Peyer's patch (tissue), 4 donors: ENCODE measurements at regions not wholly inside any gene's neighbourhood (a gene's known extent, or its start where the extent isn't known, plus 50 kb on each side); places are given as distances from the start of the nearest gene placed in this dataset.

ENCODE experiments used
- DNase-seq, 3 donors: peaks; one replicate each; pipeline ENCODE4 v3.0.0-alpha.2; 2017 to 2019
- H3K27ac ChIP-seq, 4 donors: fragments of 200-600 bp; sonication (generic); one replicate each; pipeline ENCODE4 v1.5.1; 2016 to 2019
- H3K27me3 ChIP-seq, 2 donors: fragments of 200-600 bp; sonication (generic); one replicate each; pipeline ENCODE4 v1.5.1; 2019
- H3K36me3 ChIP-seq, 3 donors: fragments of 200-600 bp; sonication (generic); one replicate each; pipeline ENCODE4 v1.5.1; 2016 to 2019
- H3K4me1 ChIP-seq, 4 donors: fragments of 200-600 bp; sonication (generic); one replicate each; pipeline ENCODE4 v1.5.1; 2016 to 2019
- H3K4me3 ChIP-seq, 4 donors: fragments of 200-600 bp; sonication (generic); 1 replicate in 3 of 4; 2 replicates in 1 of 4; pipeline ENCODE4 v1.5.1; 2016 to 2019; ENCODE audit warnings: mild to moderate bottlenecking in 1 of 4
- H3K9me3 ChIP-seq, 4 donors: fragments of 200-600 bp; sonication (generic); one replicate each; pipeline ENCODE4 v1.5.1; 2016 to 2019; ENCODE audit warnings: mild to moderate bottlenecking in 1 of 4
- POLR2A ChIP-seq, 2 donors: fragments of 450-650 bp; IDR thresholded peaks; one replicate each; pipeline ENCODE4 v1.5.1; 2017; ENCODE audit warnings: antibody characterized with exemption in 2 of 2, mild to moderate bottlenecking in 2 of 2, moderate library complexity in 2 of 2
- TF ChIP-seq, protein P1 (sequence below), 6 experiments: fragments of 450-650 bp in 4 of 6; fragments of 200-600 bp in 2 of 6; sonication (generic) in 1 of 6; IDR thresholded peaks; one replicate each; pipeline ENCODE4 v1.5.1; 2017 to 2019; ENCODE audit warnings: antibody characterized with exemption in 6 of 6, mild to moderate bottlenecking in 3 of 6, moderate library complexity in 1 of 6

GRCh38 chr2:88892207-88892606, 200.7 kb downstream of the RPIA start:
- no peaks in the 10 kb centered on the region for H3K36me3 ChIP-seq
- no peaks in the 10 kb centered on the region for H3K27me3 ChIP-seq
- H3K4me3 ChIP-seq = no peak overlapping the region
- TF ChIP-seq, protein P1, sequence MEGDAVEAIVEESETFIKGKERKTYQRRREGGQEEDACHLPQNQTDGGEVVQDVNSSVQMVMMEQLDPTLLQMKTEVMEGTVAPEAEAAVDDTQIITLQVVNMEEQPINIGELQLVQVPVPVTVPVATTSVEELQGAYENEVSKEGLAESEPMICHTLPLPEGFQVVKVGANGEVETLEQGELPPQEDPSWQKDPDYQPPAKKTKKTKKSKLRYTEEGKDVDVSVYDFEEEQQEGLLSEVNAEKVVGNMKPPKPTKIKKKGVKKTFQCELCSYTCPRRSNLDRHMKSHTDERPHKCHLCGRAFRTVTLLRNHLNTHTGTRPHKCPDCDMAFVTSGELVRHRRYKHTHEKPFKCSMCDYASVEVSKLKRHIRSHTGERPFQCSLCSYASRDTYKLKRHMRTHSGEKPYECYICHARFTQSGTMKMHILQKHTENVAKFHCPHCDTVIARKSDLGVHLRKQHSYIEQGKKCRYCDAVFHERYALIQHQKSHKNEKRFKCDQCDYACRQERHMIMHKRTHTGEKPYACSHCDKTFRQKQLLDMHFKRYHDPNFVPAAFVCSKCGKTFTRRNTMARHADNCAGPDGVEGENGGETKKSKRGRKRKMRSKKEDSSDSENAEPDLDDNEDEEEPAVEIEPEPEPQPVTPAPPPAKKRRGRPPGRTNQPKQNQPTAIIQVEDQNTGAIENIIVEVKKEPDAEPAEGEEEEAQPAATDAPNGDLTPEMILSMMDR (IDR thresholded peaks at IDR 0.05) = no peak
- TF ChIP-seq POLR2A (IDR thresholded peaks at IDR 0.05) = no peak
- no peaks in the 10 kb centered on the region for H3K9me3 ChIP-seq
- no peak for DNase-seq
- H3K4me1 ChIP-seq = no peaks in the 10 kb centered on the region
- H3K27ac ChIP-seq = no peak overlapping the region

GRCh38 chr2:88892788-88893187, 201.3 kb downstream of the RPIA start:
- Histone ChIP-seq H3K9me3 (no peaks in the 10 kb centered on the region), H3K27ac (no peak overlapping the region), H3K4me1 (no peaks in the 10 kb centered on the region), H3K4me3 (no peak overlapping the region), H3K36me3 (no peaks in the 10 kb centered on the region), H3K27me3 (no peaks in the 10 kb centered on the region)
- no peak for DNase-seq
- TF ChIP-seq, protein P1 (IDR thresholded peaks at IDR 0.05) = no peak
- TF ChIP-seq POLR2A (IDR thresholded peaks at IDR 0.05) = no peak

DNA sequence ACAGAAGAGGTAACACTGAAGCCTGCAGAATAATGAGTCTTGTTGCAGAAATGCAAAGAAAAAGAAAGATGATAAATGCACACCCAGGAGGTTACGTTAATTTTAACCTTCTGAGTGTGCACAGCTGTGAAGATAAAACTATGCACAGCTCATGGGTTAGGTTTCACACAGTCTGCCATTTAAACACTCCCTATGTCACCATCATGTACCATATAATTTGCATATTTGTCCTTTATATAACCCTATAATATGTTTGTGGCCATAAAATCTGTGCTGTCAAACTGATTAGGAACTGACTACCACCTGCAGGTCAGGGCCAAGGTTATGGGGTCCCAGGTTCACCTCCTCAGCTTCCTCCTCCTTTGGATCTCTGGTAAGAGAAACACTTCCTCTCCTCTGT, 205.5 kb downstream of the RPIA start:
- no peak for DNase-seq
- Histone ChIP-seq H3K27me3 (no peaks in the 10 kb centered on the region), H3K36me3 (no peaks in the 10 kb centered on the region), H3K4me3 (no peak overlapping the region), H3K27ac (no peak overlapping the region), H3K9me3 (no peaks in the 10 kb centered on the region), H3K4me1 (no peaks in the 10 kb centered on the region)
- no peak for TF ChIP-seq POLR2A (IDR thresholded peaks at IDR 0.05)
- TF ChIP-seq, protein P1 (IDR thresholded peaks at IDR 0.05) = no peak

DNA sequence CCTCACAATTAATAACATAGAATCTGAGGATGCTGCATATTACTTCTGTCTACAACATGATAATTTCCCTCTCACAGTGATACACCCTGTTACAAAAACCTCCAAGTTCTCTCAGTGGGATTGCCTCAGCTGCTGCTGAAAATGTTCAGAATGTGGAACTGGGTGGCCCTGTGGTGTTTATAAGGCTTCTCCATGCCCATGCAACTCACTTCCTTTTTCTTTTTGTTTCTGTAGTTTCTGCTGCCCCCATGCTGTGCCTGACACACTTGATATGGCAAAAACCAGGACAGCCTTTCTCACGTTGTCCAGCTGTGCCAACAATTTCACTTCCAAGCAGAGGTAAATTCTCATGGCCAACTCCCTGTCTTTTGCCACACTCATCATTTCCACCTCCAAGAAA, 206.2 kb downstream of the RPIA start:
- Histone ChIP-seq H3K9me3 (no peaks in the 10 kb centered on the region), H3K36me3 (no peaks in the 10 kb centered on the region), H3K4me3 (no peak overlapping the region), H3K27ac (no peak overlapping the region), H3K27me3 (no peaks in the 10 kb centered on the region), H3K4me1 (no peaks in the 10 kb centered on the region)
- peak in 1 of 3 donors; percentile 18 for DNase-seq
- TF ChIP-seq, protein P1 (IDR thresholded peaks at IDR 0.05) = no peak
- no peak for TF ChIP-seq POLR2A (IDR thresholded peaks at IDR 0.05)

- DNase-seq = no peak
- Histone ChIP-seq H3K27ac (no peak overlapping the region), H3K36me3 (no peaks in the 10 kb centered on the region), H3K4me3 (no peak overlapping the region), H3K4me1 (no peaks in the 10 kb centered on the region), H3K27me3 (no peaks in the 10 kb centered on the region), H3K9me3 (no peaks in the 10 kb centered on the region)
- no peak for TF ChIP-seq POLR2A (IDR thresholded peaks at IDR 0.05)
- TF ChIP-seq, protein P1 (IDR thresholded peaks at IDR 0.05) = peak in 4 of 6 experiments; percentile 40 to 64 (median 53)
Observed at GRCh38 chr2:88903749-88904353, 212.4 kb downstream of the RPIA start.

DNA sequence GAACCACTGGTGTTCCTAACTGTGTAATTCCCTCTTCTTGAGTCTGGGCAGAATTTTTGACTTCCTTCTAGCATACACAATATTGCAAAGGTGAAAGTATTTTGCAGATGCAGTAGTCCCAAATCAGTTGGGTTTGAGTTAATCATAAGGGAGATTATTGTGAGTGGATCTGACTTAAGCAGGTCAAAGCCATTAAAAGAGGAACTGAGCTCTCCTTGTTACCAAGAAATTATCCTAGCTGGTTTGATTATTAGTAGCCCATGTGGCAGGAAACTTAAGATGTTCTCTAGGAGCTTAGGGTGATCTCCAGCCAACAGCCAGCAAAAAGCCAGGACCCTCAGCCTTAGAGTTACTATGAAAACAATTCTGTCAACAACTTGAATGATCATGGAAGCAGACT, 221.8 kb downstream of the RPIA start:
- TF ChIP-seq, protein P1 (IDR thresholded peaks at IDR 0.05) = no peak
- no peak for TF ChIP-seq POLR2A (IDR thresholded peaks at IDR 0.05)
- Histone ChIP-seq H3K4me1 (no peaks in the 10 kb centered on the region), H3K27me3 (no peaks in the 10 kb centered on the region), H3K36me3 (no peaks in the 10 kb centered on the region), H3K4me3 (no peak overlapping the region), H3K9me3 (no peaks in the 10 kb centered on the region), H3K27ac (no peak overlapping the region)
- no peak for DNase-seq
